ENCODE measurements at regions not wholly inside any gene's neighbourhood (a gene's known extent, or its start where the extent isn't known, plus 50 kb on each side); places are given as distances from the start of the nearest gene placed in this dataset.

DNA sequence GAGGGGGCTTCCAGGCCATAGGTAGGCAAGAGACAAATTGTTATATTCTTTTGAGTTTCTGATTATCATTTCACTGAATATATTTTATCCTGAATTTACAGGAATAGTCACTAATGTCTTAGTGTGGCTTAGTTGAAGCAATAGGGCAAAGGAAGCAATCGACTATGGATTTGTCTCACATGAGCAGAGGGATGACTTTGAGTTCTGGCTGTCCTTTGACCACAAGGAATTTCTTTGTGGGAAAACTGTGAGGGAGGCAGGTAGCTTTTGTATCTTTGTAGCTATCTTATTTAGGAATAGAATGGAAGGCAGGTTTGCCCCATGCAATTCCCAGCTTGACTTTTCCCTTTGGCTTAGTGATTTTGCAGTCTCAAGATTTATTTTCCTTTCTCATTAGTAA lies 207.3 kb upstream of the ANXA10 start:
- TF ChIP-seq, protein P1, sequence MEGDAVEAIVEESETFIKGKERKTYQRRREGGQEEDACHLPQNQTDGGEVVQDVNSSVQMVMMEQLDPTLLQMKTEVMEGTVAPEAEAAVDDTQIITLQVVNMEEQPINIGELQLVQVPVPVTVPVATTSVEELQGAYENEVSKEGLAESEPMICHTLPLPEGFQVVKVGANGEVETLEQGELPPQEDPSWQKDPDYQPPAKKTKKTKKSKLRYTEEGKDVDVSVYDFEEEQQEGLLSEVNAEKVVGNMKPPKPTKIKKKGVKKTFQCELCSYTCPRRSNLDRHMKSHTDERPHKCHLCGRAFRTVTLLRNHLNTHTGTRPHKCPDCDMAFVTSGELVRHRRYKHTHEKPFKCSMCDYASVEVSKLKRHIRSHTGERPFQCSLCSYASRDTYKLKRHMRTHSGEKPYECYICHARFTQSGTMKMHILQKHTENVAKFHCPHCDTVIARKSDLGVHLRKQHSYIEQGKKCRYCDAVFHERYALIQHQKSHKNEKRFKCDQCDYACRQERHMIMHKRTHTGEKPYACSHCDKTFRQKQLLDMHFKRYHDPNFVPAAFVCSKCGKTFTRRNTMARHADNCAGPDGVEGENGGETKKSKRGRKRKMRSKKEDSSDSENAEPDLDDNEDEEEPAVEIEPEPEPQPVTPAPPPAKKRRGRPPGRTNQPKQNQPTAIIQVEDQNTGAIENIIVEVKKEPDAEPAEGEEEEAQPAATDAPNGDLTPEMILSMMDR (IDR thresholded peaks at IDR 0.05; ENCODE audit: low read length) = no peak
- TF ChIP-seq EZH2 (IDR thresholded peaks at IDR 0.05; ENCODE audit: borderline replicate concordance, low read length) = no peak
